ENCODE measurements at regions not wholly inside any gene's neighbourhood (a gene's known extent, or its start where the extent isn't known, plus 50 kb on each side); places are given as distances from the start of the nearest gene placed in this dataset.
"Not testable (repeated sequence)": the region's sequence is repeated elsewhere in the genome, so short reads cannot be mapped to it uniquely, and the experiment has no call there.

DNA sequence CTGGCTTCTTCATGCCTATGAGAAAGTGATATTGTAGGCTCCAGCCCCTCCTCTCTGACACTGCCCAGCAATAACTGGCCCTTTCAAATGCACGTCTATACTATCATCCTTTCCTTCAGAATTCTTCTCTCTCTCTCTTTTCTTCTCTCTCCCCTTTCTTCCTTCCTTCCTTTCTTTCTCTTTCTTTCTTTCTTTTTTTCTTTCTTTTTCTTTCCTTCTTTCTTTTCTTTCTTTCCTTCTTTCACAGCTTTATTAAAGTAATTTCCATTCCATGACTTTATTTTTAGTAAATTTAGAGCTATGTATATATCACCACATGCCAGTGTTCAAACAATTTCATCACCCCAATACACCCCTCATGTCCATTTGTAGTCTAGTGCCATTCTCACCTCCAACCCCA is 302.1 kb downstream of the RPAP3 start:
- Histone ChIP-seq H2AFZ (replicated peaks; ENCODE audit: low read length, poor library complexity) (no peak overlapping the region), H3K4me2 (ENCODE audit: low read depth, low read length) (no peak overlapping the region), H3K56ac (ENCODE audit: extremely low read depth, insufficient read depth, low read length) (no peak overlapping the region), H3K9ac (ENCODE audit: low read depth, low read length) (no peak overlapping the region), H3K36me3 (ENCODE audit: control insufficient read depth, insufficient read depth, low read length) (no peaks in the 10 kb centered on the region), H2AK5ac (ENCODE audit: low read depth, low read length) (no peak overlapping the region), H3K27ac (ENCODE audit: insufficient read depth, low read length) (no peak overlapping the region), H3K23ac (ENCODE audit: low read depth, low read length) (no peak overlapping the region), H3K9me1 (ENCODE audit: insufficient read depth, low read length) (no peaks in the 10 kb centered on the region), H3K79me1 (ENCODE audit: low read depth in 1 of 2, low read length in 2 of 2) (no peaks in the 10 kb centered on the region), H3K4ac (ENCODE audit: low read depth, low read length) (no peak overlapping the region), H3K18ac (ENCODE audit: low read depth, low read length) (no peak overlapping the region), H2AK9ac (replicated peaks; ENCODE audit: low read depth, low read length, poor library complexity) (no peak overlapping the region), H3K4me1 (ENCODE audit: control insufficient read depth, insufficient read depth, low read length) (no peaks in the 10 kb centered on the region), H2BK120ac (ENCODE audit: low read depth, low read length) (no peak overlapping the region), H2BK15ac (ENCODE audit: low read depth, low read length) (no peak overlapping the region), H3K14ac (replicated peaks; ENCODE audit: low read depth, low read length) (no peak overlapping the region), H4K5ac (ENCODE audit: low read depth, low read length) (no peak overlapping the region), H3K27me3 (ENCODE audit: control insufficient read depth, insufficient read depth, low read length) (no peaks in the 10 kb centered on the region), H4K91ac (ENCODE audit: insufficient read depth, low read depth, low read length) (no peak overlapping the region), H4K8ac (ENCODE audit: low read depth in 2 of 2, low read length in 2 of 2) (no peak overlapping the region), H3K4me3 (ENCODE audit: insufficient read depth, low read depth, low read length) (no peak overlapping the region), H4K20me1 (ENCODE audit: insufficient read depth, low read length) (no peaks in the 10 kb centered on the region), H2BK20ac (ENCODE audit: low read depth, low read length) (no peak overlapping the region), H3K9me3 (ENCODE audit: control insufficient read depth, insufficient read depth, low read length) (no peaks in the 10 kb centered on the region), H2BK5ac (ENCODE audit: low read depth, low read length, poor library complexity, severe bottlenecking) (no peak overlapping the region)
- intact Hi-C loops (cut with micrococcal nuclease) (no loop called here), in situ Hi-C loops (cut with MboI; ENCODE audit: low sequenced_read_pairs) (no loop called here), dilution Hi-C loops (cut with HindIII; ENCODE audit: low sequenced_read_pairs, unreplicated experiment) (no loop called here)
- WGBS, 2 experiments (ENCODE audit: extremely low coverage in 2 of 2, insufficient read length in 1 of 2) = 57% methylated on average over 1 of the region's 1 CpG; no CpG with 5 or more reads in 1 of the 2 experiments
- BruUV-seq (replicated peaks) = no TSS peak
- DNase-seq (no peak), ATAC-seq (ENCODE audit: low read depth) (no peak)
- ChIA-PET CTCF (interaction anchor here (0.6 to 0.7 kb wide), 3 partner anchors 11 to 21 kb away, joined by 3 to 5 read pairs (median 4); no protein-coding TSS in a partner anchor), POLR2A (ENCODE audit: unreplicated experiment) (no interaction called here)
- TF ChIP-seq MAFK (IDR thresholded peaks at IDR 0.05; ENCODE audit: low read depth, low read length) (no peak), FOS (IDR thresholded peaks at IDR 0.05; ENCODE audit: low read depth, low read length) (no peak), NFE2L2 (IDR thresholded peaks at IDR 0.05; ENCODE audit: low read depth, low read length) (no peak)

DNA sequence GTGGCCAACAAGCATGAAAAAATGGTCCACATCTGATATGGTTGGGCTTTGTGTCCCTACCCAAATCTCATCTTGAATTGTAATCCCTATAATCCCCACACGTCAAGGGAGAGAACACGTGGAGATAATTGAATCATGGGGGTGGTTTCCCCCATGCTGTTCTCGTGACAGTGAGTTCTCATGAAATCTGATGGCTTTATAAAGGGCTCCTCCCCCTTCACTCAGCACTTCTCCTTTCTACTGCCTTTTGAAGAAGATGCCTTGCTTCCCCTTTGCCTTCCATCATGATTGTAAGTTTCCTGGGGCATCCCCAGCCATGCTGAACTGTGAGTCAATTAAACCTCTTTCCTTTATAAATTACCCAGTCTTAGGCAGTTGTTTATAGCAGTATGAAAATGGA is 304.6 kb downstream of the RPAP3 start:
- in situ Hi-C loops (cut with MboI; ENCODE audit: low sequenced_read_pairs) = not testable (repeated sequence)

More for the DNA sequence above, 304.6 kb downstream of the RPAP3 start:
- H3K9ac ChIP-seq (ENCODE audit: low read depth, low read length); H2BK20ac ChIP-seq (ENCODE audit: low read depth, low read length); DNase-seq; POLR2A ChIA-PET (ENCODE audit: unreplicated experiment); H4K91ac ChIP-seq (ENCODE audit: insufficient read depth, low read depth, low read length); H3K9me3 ChIP-seq (ENCODE audit: control insufficient read depth, insufficient read depth, low read length); H4K8ac ChIP-seq (ENCODE audit: low read depth in 2 of 2, low read length in 2 of 2); H3K14ac ChIP-seq (replicated peaks; ENCODE audit: low read depth, low read length); intact Hi-C loops (cut with micrococcal nuclease); H3K4me1 ChIP-seq (ENCODE audit: control insufficient read depth, insufficient read depth, low read length); H3K4me3 ChIP-seq (ENCODE audit: insufficient read depth, low read depth, low read length); H4K20me1 ChIP-seq (ENCODE audit: insufficient read depth, low read length); H3K23ac ChIP-seq (ENCODE audit: low read depth, low read length); H2AK9ac ChIP-seq (replicated peaks; ENCODE audit: low read depth, low read length, poor library complexity); H3K9me1 ChIP-seq (ENCODE audit: insufficient read depth, low read length); H3K36me3 ChIP-seq (ENCODE audit: control insufficient read depth, insufficient read depth, low read length); H4K5ac ChIP-seq (ENCODE audit: low read depth, low read length); H3K18ac ChIP-seq (ENCODE audit: low read depth, low read length); H2BK120ac ChIP-seq (ENCODE audit: low read depth, low read length); dilution Hi-C loops (cut with HindIII; ENCODE audit: low sequenced_read_pairs, unreplicated experiment); H2BK15ac ChIP-seq (ENCODE audit: low read depth, low read length); H2BK5ac ChIP-seq (ENCODE audit: low read depth, low read length, poor library complexity, severe bottlenecking); H3K27me3 ChIP-seq (ENCODE audit: control insufficient read depth, insufficient read depth, low read length); H2AFZ ChIP-seq (replicated peaks; ENCODE audit: low read length, poor library complexity); H3K56ac ChIP-seq (ENCODE audit: extremely low read depth, insufficient read depth, low read length); H2AK5ac ChIP-seq (ENCODE audit: low read depth, low read length); H3K79me1 ChIP-seq (ENCODE audit: low read depth in 1 of 2, low read length in 2 of 2); BruUV-seq (replicated peaks); H3K4me2 ChIP-seq (ENCODE audit: low read depth, low read length); H3K4ac ChIP-seq (ENCODE audit: low read depth, low read length); ATAC-seq (ENCODE audit: low read depth); H3K27ac ChIP-seq (ENCODE audit: insufficient read depth, low read length): not testable (repeated sequence)
- WGBS, 2 experiments (ENCODE audit: extremely low coverage in 2 of 2, insufficient read length in 1 of 2) = no CpG with 5 or more reads among the region's 3 CpGs
- CTCF ChIA-PET = interaction anchor here (0.6 kb wide), 1 partner anchor 24 kb away, joined by 3 read pairs; no protein-coding TSS in a partner anchor
